ENCODE measurements at regions not wholly inside any gene's neighbourhood (a gene's known extent, or its start where the extent isn't known, plus 50 kb on each side); places are given as distances from the start of the nearest gene placed in this dataset.

- H3K4me3 ChIP-seq (ENCODE audit: low read length), result no peak overlapping the region
- no peaks in the 10 kb centered on the region for H3K36me3 ChIP-seq (ENCODE audit: control insufficient read depth, insufficient read depth, low read length)
- H3K4me1 ChIP-seq (ENCODE audit: control insufficient read depth, insufficient read depth, low read length), result peaks cover 4% of the 10 kb centered on the region
- 52% methylated on average over 4 of the region's 5 CpGs for WGBS (ENCODE audit: insufficient coverage)
- no peaks in the 10 kb centered on the region for H3K9me3 ChIP-seq (replicated peaks; ENCODE audit: control insufficient read depth, low read depth, low read length)
- no peak for DNase-seq
- H3K27ac ChIP-seq (ENCODE audit: low read length), result no peak overlapping the region
- peaks cover 7% of the 10 kb centered on the region for H3K27me3 ChIP-seq (ENCODE audit: control insufficient read depth, insufficient read depth, low read length)
Measured at GRCh38 chr5:159405611-159406031, 75.3 kb upstream of the IL12B start.

DNA sequence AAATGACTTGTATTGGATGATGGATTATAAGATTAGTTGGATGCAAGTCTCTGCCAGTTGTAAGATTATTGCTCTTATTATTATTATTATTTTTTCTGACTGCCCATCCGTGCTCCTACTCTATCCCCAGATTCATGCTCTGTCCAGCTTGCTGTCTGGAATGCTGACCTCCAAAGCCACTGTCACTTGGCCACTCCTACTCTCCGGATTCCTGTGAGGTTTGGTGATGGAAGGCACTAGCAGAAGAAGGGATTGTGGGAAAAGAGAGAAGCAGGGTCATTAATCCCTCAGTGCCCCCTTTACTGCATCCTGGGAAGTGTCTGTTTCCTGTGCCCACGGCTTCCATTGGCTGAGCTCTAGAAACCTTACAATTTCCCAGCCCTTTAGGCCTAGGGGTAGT, 76.3 kb upstream of the IL12B start:
- H3K4me1 ChIP-seq (ENCODE audit: control insufficient read depth, insufficient read depth, low read length), result peaks cover 4% of the 10 kb centered on the region
- H3K27me3 ChIP-seq (ENCODE audit: control insufficient read depth, insufficient read depth, low read length), result peaks cover 7% of the 10 kb centered on the region
- H3K9me3 ChIP-seq (replicated peaks; ENCODE audit: control insufficient read depth, low read depth, low read length), result no peaks in the 10 kb centered on the region
- DNase-seq, result no peak
- no peak overlapping the region for H3K27ac ChIP-seq (ENCODE audit: low read length)
- WGBS (ENCODE audit: insufficient coverage), result no CpG with 5 or more reads among the region's 3 CpGs
- no peaks in the 10 kb centered on the region for H3K36me3 ChIP-seq (ENCODE audit: control insufficient read depth, insufficient read depth, low read length)
- H3K4me3 ChIP-seq (ENCODE audit: low read length), result no peak overlapping the region

DNA sequence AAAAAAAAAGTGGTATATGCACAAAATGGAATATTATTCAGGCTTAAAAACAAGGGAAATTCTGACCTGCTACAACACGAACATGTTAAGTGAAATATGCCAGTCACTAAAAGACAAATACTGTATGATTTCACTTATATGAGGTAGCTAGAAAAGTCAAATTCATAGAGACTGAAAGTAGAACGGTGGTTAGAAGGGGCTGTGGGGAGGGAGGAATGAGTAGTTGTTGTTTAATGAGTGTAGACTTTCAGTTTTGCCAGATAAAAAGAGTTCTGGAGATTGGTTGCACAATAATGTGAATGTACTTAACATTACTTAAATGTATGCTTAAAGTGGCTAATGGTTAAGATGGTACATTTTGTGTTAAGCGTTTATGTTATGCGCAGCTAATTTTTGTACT, 79.5 kb upstream of the IL12B start:
- WGBS (ENCODE audit: insufficient coverage), result 100% methylated on average over 2 of the region's 4 CpGs
- Histone ChIP-seq H3K27ac (ENCODE audit: low read length) (no peak overlapping the region), H3K27me3 (ENCODE audit: control insufficient read depth, insufficient read depth, low read length) (peaks cover 10% of the 10 kb centered on the region), H3K4me3 (ENCODE audit: low read length) (no peak overlapping the region), H3K9me3 (replicated peaks; ENCODE audit: control insufficient read depth, low read depth, low read length) (no peaks in the 10 kb centered on the region), H3K4me1 (ENCODE audit: control insufficient read depth, insufficient read depth, low read length) (no peaks in the 10 kb centered on the region), H3K36me3 (ENCODE audit: control insufficient read depth, insufficient read depth, low read length) (no peaks in the 10 kb centered on the region)
- DNase-seq, result no peak

- no CpG with 5 or more reads among the region's 2 CpGs for WGBS (ENCODE audit: insufficient coverage)
- no peak for DNase-seq
- H3K4me1 ChIP-seq (ENCODE audit: control insufficient read depth, insufficient read depth, low read length), result no peaks in the 10 kb centered on the region
- H3K4me3 ChIP-seq (ENCODE audit: low read length), result no peak overlapping the region
- H3K36me3 ChIP-seq (ENCODE audit: control insufficient read depth, insufficient read depth, low read length), result no peaks in the 10 kb centered on the region
- H3K27ac ChIP-seq (ENCODE audit: low read length), result no peak overlapping the region
- H3K27me3 ChIP-seq (ENCODE audit: control insufficient read depth, insufficient read depth, low read length), result peaks cover 10% of the 10 kb centered on the region
- H3K9me3 ChIP-seq (replicated peaks; ENCODE audit: control insufficient read depth, low read depth, low read length), result no peaks in the 10 kb centered on the region
Measured at GRCh38 chr5:159410480-159410879, 80.2 kb upstream of the IL12B start.

DNA sequence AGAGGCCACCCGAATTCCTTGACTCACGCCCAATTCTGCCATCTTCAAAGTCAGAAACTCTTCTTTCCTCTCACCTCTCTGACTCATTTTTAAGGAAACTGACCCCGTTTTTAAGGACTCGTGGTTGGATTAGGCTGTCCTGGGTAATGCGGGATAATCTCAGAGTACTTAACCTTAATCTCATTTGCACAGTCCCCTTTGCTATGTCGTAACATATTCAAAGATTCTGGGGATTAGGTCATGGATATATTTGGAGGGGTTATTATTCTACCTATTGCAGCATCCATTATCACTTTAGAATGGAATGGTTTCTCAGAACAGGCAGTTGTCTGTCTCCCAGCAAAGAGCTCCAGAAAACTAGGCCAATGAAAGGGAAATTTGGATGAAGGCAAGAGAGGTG, 80.8 kb upstream of the IL12B start:
- Histone ChIP-seq H3K27me3 (ENCODE audit: control insufficient read depth, insufficient read depth, low read length) (peaks cover 6% of the 10 kb centered on the region), H3K9me3 (replicated peaks; ENCODE audit: control insufficient read depth, low read depth, low read length) (no peaks in the 10 kb centered on the region), H3K36me3 (ENCODE audit: control insufficient read depth, insufficient read depth, low read length) (no peaks in the 10 kb centered on the region), H3K4me1 (ENCODE audit: control insufficient read depth, insufficient read depth, low read length) (no peaks in the 10 kb centered on the region), H3K4me3 (ENCODE audit: low read length) (no peak overlapping the region), H3K27ac (ENCODE audit: low read length) (no peak overlapping the region)
- DNase-seq, result no peak
- 60% methylated on average over 1 of the region's 6 CpGs for WGBS (ENCODE audit: insufficient coverage)

DNA sequence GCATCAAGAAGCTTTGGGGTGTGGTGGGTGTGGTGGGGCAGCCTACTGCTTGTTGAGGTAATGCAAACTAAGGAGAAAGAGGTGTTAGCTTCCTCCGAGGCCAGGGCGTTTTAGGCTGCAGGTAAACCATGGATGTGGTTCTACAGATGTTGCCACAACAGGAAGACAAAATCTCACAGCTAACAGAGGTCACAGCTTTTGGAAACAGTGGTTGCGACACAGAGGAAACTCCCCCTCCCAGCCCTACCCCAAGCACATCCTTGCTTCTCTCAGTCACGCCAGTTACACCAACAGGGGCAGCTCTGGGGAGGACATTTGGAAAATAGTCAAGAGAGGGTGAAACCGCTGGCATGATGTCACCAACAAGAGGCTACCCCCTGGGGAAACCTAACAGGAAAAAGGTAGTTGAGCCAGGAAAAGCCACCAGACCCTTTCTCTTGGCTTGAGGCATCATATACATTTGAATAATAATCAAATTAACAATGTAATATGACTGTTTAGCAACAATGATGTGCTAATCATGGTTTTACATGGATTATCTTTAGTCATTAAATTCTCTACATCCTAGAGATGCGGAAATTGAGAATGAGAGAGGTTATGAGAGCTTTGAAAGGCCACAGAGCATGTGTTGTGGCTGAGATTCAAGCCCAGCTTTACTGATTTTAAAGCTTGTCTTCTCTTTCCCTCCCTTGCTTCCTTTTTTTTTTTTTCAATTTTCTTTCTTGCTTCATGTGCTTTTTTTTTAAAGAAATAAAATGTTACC, 82.2 kb upstream of the IL12B start:
- Histone ChIP-seq H3K9me3 (replicated peaks; ENCODE audit: control insufficient read depth, low read depth, low read length) (no peaks in the 10 kb centered on the region), H3K27ac (ENCODE audit: low read length) (no peak overlapping the region), H3K4me1 (ENCODE audit: control insufficient read depth, insufficient read depth, low read length) (no peaks in the 10 kb centered on the region), H3K27me3 (ENCODE audit: control insufficient read depth, insufficient read depth, low read length) (peaks cover 3% of the 10 kb centered on the region), H3K36me3 (ENCODE audit: control insufficient read depth, insufficient read depth, low read length) (no peaks in the 10 kb centered on the region), H3K4me3 (ENCODE audit: low read length) (no peak overlapping the region)
- DNase-seq, result peak; percentile 7
- WGBS (ENCODE audit: insufficient coverage), result 40% methylated on average over 2 of the region's 6 CpGs

GRCh38 chr5:159414021-159414420, 83.7 kb upstream of the IL12B start:
- H3K4me3 ChIP-seq (ENCODE audit: low read length), result no peak overlapping the region
- WGBS (ENCODE audit: insufficient coverage), result no CpG with 5 or more reads among the region's 2 CpGs
- no peaks in the 10 kb centered on the region for H3K4me1 ChIP-seq (ENCODE audit: control insufficient read depth, insufficient read depth, low read length)
- H3K9me3 ChIP-seq (replicated peaks; ENCODE audit: control insufficient read depth, low read depth, low read length), result no peaks in the 10 kb centered on the region
- H3K27me3 ChIP-seq (ENCODE audit: control insufficient read depth, insufficient read depth, low read length), result peaks cover 3% of the 10 kb centered on the region
- H3K36me3 ChIP-seq (ENCODE audit: control insufficient read depth, insufficient read depth, low read length), result no peaks in the 10 kb centered on the region
- no peak overlapping the region for H3K27ac ChIP-seq (ENCODE audit: low read length)
- DNase-seq, result no peak

- Histone ChIP-seq H3K4me1 (ENCODE audit: control insufficient read depth, insufficient read depth, low read length) (no peaks in the 10 kb centered on the region), H3K27ac (ENCODE audit: low read length) (no peak overlapping the region), H3K9me3 (replicated peaks; ENCODE audit: control insufficient read depth, low read depth, low read length) (no peaks in the 10 kb centered on the region), H3K4me3 (ENCODE audit: low read length) (no peak overlapping the region), H3K36me3 (ENCODE audit: control insufficient read depth, insufficient read depth, low read length) (no peaks in the 10 kb centered on the region), H3K27me3 (ENCODE audit: control insufficient read depth, insufficient read depth, low read length) (peaks cover 3% of the 10 kb centered on the region)
- peak; percentile 12 for DNase-seq
- WGBS (ENCODE audit: insufficient coverage), result 0% methylated on average over 1 of the region's 11 CpGs
Measured at GRCh38 chr5:159415301-159415937, 85.1 kb upstream of the IL12B start.

GRCh38 chr5:159416438-159416837, 86.2 kb upstream of the IL12B start:
- 80% methylated on average over 1 of the region's 6 CpGs for WGBS (ENCODE audit: insufficient coverage)
- no peak for DNase-seq
- H3K36me3 ChIP-seq (ENCODE audit: control insufficient read depth, insufficient read depth, low read length), result no peaks in the 10 kb centered on the region
- H3K27ac ChIP-seq (ENCODE audit: low read length), result no peak overlapping the region
- H3K4me1 ChIP-seq (ENCODE audit: control insufficient read depth, insufficient read depth, low read length), result no peaks in the 10 kb centered on the region
- peaks cover 3% of the 10 kb centered on the region for H3K27me3 ChIP-seq (ENCODE audit: control insufficient read depth, insufficient read depth, low read length)
- no peak overlapping the region for H3K4me3 ChIP-seq (ENCODE audit: low read length)
- H3K9me3 ChIP-seq (replicated peaks; ENCODE audit: control insufficient read depth, low read depth, low read length), result no peaks in the 10 kb centered on the region

GRCh38 chr5:159417170-159417569, 86.9 kb upstream of the IL12B start:
- H3K4me3 ChIP-seq (ENCODE audit: low read length), result no peak overlapping the region
- DNase-seq, result no peak
- WGBS (ENCODE audit: insufficient coverage), result 100% methylated on average over 2 of the region's 4 CpGs

More at GRCh38 chr5:159417170-159417569, 86.9 kb upstream of the IL12B start:
- Histone ChIP-seq H3K9me3 (replicated peaks; ENCODE audit: control insufficient read depth, low read depth, low read length) (no peaks in the 10 kb centered on the region), H3K27ac (ENCODE audit: low read length) (no peak overlapping the region), H3K4me1 (ENCODE audit: control insufficient read depth, insufficient read depth, low read length) (no peaks in the 10 kb centered on the region), H3K27me3 (ENCODE audit: control insufficient read depth, insufficient read depth, low read length) (peaks cover 3% of the 10 kb centered on the region), H3K36me3 (ENCODE audit: control insufficient read depth, insufficient read depth, low read length) (no peaks in the 10 kb centered on the region)

Data from muscle of leg (tissue), 3 donors.